PC-9 (cell line): ENCODE measurements at regions not wholly inside any gene's neighbourhood (a gene's known extent, or its start where the extent isn't known, plus 50 kb on each side); places are given as distances from the start of the nearest gene placed in this dataset.

Experiments used
- BruUV-seq: library from RNA; stranded (reverse); fragments of 400-500 nt; replicated peaks from 2 replicates; lab custom pipeline; 2021; lab: Mats Ljungman, UMichigan
- CTCF ChIA-PET: fragments of 300-600 bp; sonication (Branson Sonifier 250); formaldehyde crosslinking; loops from one replicate; lab custom pipeline; 2022; ENCODE audit warnings: antibody characterized with exemption; lab: Charles Lee
- POLR2A ChIA-PET: fragments of 300-600 bp; sonication (Branson Sonifier 250); formaldehyde crosslinking; loops from one replicate; lab custom pipeline; 2022; ENCODE audit warnings: antibody characterized with exemption; ENCODE audit not compliant: unreplicated experiment; lab: Charles Lee
- DNase-seq, 2 experiments: peaks; one replicate each; pipeline versions ENCODE4 v3.0.0 to v3.0.0-alpha.2; 2015 to 2022; ENCODE audit warnings: mixed read lengths in 1 of 2
- H2AFZ ChIP-seq: fragments of 200-600 bp; sonication (generic); 2 replicates; pipeline ENCODE4 v1.8.1; 2017; ENCODE audit warnings: antibody characterized with exemption
- H3F3A ChIP-seq: fragments of 200-600 bp; sonication (generic); 2 replicates; pipeline ENCODE4 v1.8.1; 2017; ENCODE audit warnings: antibody characterized with exemption, mild to moderate bottlenecking, low read depth; ENCODE audit not compliant: insufficient read depth
- H3K27ac ChIP-seq: fragments of 200-600 bp; sonication (generic); 2 replicates; pipeline ENCODE4 v1.6.1; 2016; ENCODE audit warnings: mixed run types
- H3K27me3 ChIP-seq: fragments of 200-600 bp; sonication (generic); 2 replicates; pipeline ENCODE4 v1.6.1; 2016; ENCODE audit warnings: low read depth, mixed run types; ENCODE audit not compliant: insufficient read depth
- H3K36me3 ChIP-seq: fragments of 200-600 bp; sonication (generic); 2 replicates; pipeline ENCODE4 v1.6.1; 2016; ENCODE audit warnings: low read depth, mixed run types
- H3K4me1 ChIP-seq: fragments of 200-600 bp; sonication (generic); replicated peaks from 2 replicates; pipeline ENCODE4 v1.6.1; 2016; ENCODE audit warnings: mixed run types; ENCODE audit not compliant: insufficient read depth
- H3K4me2 ChIP-seq: fragments of 200-600 bp; sonication (generic); 2 replicates; pipeline ENCODE4 v1.6.1; 2017; ENCODE audit warnings: mixed run types
- H3K4me3 ChIP-seq: fragments of 200-600 bp; sonication (generic); 2 replicates; pipeline ENCODE4 v1.6.1; 2016; ENCODE audit warnings: mixed run types
- H3K79me2 ChIP-seq: fragments of 200-600 bp; sonication (generic); 2 replicates; pipeline ENCODE4 v1.6.1; 2017; ENCODE audit warnings: low read depth, mixed run types
- H3K9me2 ChIP-seq: fragments of 200-600 bp; sonication (generic); 2 replicates; pipeline ENCODE4 v1.8.1; 2017; ENCODE audit warnings: mild to moderate bottlenecking; ENCODE audit not compliant: insufficient read depth
- H3K9me3 ChIP-seq: fragments of 200-600 bp; sonication (generic); 2 replicates; pipeline ENCODE4 v1.8.1; 2016; ENCODE audit warnings: low read depth; ENCODE audit not compliant: insufficient read depth
- H4K20me1 ChIP-seq: fragments of 200-600 bp; sonication (generic); 2 replicates; pipeline ENCODE4 v1.8.1; 2017; ENCODE audit not compliant: insufficient read depth
- EZH2 ChIP-seq: fragments of 200-600 bp; sonication (generic); IDR thresholded peaks from 2 replicates; pipeline ENCODE4 v1.8.0; 2017; ENCODE audit warnings: antibody characterized with exemption, low read depth
- intact Hi-C: fragments of 100-400 bp; cut with micrococcal nuclease; formaldehyde crosslinking; loops from one replicate; pipeline ENCODE4 v1.10.0; 2022; ENCODE audit not compliant: unreplicated experiment
- TF ChIP-seq, protein P1 (sequence below): fragments of 200-600 bp; sonication (generic); conservative IDR thresholded peaks from 2 replicates; pipeline ENCODE4 v1.6.1; 2017; ENCODE audit warnings: mixed run types, antibody characterized with exemption, mild to moderate bottlenecking, moderate library complexity

DNA sequence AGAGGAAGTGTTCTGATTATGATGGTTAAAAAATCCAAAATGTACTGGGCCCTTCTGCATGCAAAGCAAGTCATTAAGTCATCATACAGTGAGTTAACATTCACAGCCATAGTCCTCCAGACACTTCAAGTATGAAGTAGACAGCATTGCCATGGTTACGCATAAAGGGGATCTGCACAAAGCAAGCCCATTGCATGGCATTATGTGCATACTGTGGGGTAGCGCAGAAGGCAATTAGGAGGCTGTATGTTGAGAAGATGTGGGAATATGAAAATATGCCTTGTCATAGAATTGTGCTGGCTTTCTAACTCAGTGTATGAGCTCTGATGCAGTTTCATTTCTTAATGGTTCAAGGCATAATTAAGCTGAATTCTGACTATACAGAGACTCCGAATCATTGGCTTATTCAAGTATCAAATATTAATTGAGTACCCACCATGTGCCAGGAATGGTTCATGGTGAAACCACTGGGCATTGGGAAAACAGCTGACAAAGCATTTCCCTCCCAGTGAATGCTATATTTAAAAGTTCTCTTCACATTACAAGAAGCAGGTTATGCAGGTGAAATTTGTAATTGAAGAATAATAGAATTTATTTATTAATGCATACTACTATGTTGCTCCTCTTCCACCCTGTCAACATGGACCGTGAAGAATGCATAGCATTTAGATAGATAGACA lies 588.9 kb downstream of the ZNF674 start:
- ChIA-PET CTCF (no interaction called here), POLR2A (no interaction called here)
- H3K27me3 ChIP-seq = no peaks in the 10 kb centered on the region
- H2AFZ ChIP-seq = no peak overlapping the region
- H3K79me2 ChIP-seq = no peaks in the 10 kb centered on the region
- H3K36me3 ChIP-seq = no peaks in the 10 kb centered on the region
- no TSS peak for BruUV-seq
- no peaks in the 10 kb centered on the region for H4K20me1 ChIP-seq
- H3F3A ChIP-seq = no peaks in the 10 kb centered on the region
- DNase-seq = no peak
- H3K9me3 ChIP-seq = no peaks in the 10 kb centered on the region
- no peaks in the 10 kb centered on the region for H3K4me1 ChIP-seq
- intact Hi-C loops = no loop called here
- H3K9me2 ChIP-seq = no peaks in the 10 kb centered on the region
- no peak overlapping the region for H3K4me3 ChIP-seq
- H3K27ac ChIP-seq = no peak overlapping the region
- TF ChIP-seq EZH2 = no peak
- TF ChIP-seq, protein P1, sequence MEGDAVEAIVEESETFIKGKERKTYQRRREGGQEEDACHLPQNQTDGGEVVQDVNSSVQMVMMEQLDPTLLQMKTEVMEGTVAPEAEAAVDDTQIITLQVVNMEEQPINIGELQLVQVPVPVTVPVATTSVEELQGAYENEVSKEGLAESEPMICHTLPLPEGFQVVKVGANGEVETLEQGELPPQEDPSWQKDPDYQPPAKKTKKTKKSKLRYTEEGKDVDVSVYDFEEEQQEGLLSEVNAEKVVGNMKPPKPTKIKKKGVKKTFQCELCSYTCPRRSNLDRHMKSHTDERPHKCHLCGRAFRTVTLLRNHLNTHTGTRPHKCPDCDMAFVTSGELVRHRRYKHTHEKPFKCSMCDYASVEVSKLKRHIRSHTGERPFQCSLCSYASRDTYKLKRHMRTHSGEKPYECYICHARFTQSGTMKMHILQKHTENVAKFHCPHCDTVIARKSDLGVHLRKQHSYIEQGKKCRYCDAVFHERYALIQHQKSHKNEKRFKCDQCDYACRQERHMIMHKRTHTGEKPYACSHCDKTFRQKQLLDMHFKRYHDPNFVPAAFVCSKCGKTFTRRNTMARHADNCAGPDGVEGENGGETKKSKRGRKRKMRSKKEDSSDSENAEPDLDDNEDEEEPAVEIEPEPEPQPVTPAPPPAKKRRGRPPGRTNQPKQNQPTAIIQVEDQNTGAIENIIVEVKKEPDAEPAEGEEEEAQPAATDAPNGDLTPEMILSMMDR = no peak
- no peak overlapping the region for H3K4me2 ChIP-seq

DNA sequence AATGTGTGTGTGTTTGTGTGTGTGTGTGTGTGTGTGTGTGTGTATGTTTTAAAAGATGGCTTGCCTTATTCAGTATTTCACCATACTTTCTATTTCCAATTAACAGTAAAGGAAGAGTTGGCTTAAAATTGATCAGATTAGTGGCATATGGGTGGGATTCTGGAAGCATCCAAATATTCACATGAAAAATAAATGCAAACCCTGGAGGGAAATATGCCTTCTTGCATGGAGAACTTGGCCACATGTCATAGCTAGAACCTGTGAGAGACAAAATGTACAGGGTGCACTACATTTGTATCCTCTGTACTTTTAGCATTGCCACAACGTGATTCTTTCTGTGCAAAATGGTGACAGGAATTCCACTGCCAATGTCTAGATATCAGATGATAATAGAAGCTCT lies 589.6 kb downstream of the ZNF674 start:
- ChIA-PET POLR2A (no interaction called here), CTCF (no interaction called here)
- intact Hi-C loops = no loop called here
- no peaks in the 10 kb centered on the region for H3K4me1 ChIP-seq
- H3K27ac ChIP-seq = no peak overlapping the region
- H3K9me3 ChIP-seq = no peaks in the 10 kb centered on the region
- DNase-seq = no peak
- no peak overlapping the region for H3K4me3 ChIP-seq
- H3K36me3 ChIP-seq = no peaks in the 10 kb centered on the region
- TF ChIP-seq EZH2 = no peak
- TF ChIP-seq, protein P1 = no peak
- H3K79me2 ChIP-seq = no peaks in the 10 kb centered on the region
- H3K27me3 ChIP-seq = no peaks in the 10 kb centered on the region
- no peak overlapping the region for H3K4me2 ChIP-seq
- H3F3A ChIP-seq = no peaks in the 10 kb centered on the region
- H2AFZ ChIP-seq = no peak overlapping the region
- H4K20me1 ChIP-seq = no peaks in the 10 kb centered on the region
- H3K9me2 ChIP-seq = no peaks in the 10 kb centered on the region
- BruUV-seq = no TSS peak

DNA sequence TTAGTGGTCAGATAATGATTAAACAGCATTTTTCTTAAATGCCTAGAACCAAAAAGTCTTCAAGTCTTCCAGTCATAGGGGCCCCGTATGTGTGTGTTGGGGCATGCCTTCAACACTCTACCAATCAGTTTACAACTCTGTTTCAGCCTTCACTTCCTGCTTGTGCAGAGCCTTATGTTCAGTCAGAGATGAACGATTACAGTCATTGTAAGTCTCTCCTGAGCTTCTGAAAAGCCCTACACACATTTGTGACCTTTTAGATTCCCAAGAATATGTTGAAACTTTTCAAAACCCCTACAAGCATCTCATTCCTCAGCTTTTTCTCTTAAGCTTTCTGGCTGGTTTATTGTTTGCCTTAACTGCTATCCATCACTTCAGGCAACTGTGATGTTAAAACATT lies 591.2 kb downstream of the ZNF674 start:
- ChIA-PET POLR2A (no interaction called here), CTCF (no interaction called here)
- Histone ChIP-seq H3K4me1 (no peaks in the 10 kb centered on the region), H4K20me1 (no peaks in the 10 kb centered on the region), H3K36me3 (no peaks in the 10 kb centered on the region), H3K4me2 (no peak overlapping the region), H3K9me3 (no peaks in the 10 kb centered on the region), H3K27ac (no peak overlapping the region), H2AFZ (no peak overlapping the region), H3K79me2 (no peaks in the 10 kb centered on the region), H3K4me3 (no peak overlapping the region), H3K27me3 (no peaks in the 10 kb centered on the region), H3F3A (no peaks in the 10 kb centered on the region), H3K9me2 (no peaks in the 10 kb centered on the region)
- TF ChIP-seq EZH2 = no peak
- TF ChIP-seq, protein P1 = no peak
- intact Hi-C loops = no loop called here
- no TSS peak for BruUV-seq
- DNase-seq = no peak
